NCI-H2227 (cell line): ENCODE measurements at regions not wholly inside any gene's neighbourhood (a gene's known extent, or its start where the extent isn't known, plus 50 kb on each side); places are given as distances from the start of the nearest gene placed in this dataset.

Experiments used
- DNase-seq: peaks from one replicate; lab custom pipeline; 2025; ENCODE audit not compliant: unreplicated experiment; lab: John Stamatoyannopoulos, UW

GRCh38 chr17:13973960-13974651 lies 95.2 kb upstream of the COX10 start:
- no peak for DNase-seq

- no peak for DNase-seq
These were observed 91.5 kb upstream of the COX10 start for GRCh38 chr17:13977837-13978236.

GRCh38 chr17:13978478-13978877 lies 90.8 kb upstream of the COX10 start:
- no peak for DNase-seq

- DNase-seq: no peak
These were observed 87.4 kb upstream of the COX10 start for GRCh38 chr17:13981881-13982280.

GRCh38 chr17:13984956-13985355 lies 84.3 kb upstream of the COX10 start:
- no peak for DNase-seq

- no peak for DNase-seq
These were observed 82.4 kb upstream of the COX10 start for GRCh38 chr17:13986855-13987254.

GRCh38 chr17:13989138-13989537 lies 80.2 kb upstream of the COX10 start:
- no peak for DNase-seq

- DNase-seq: no peak
These were observed 76.2 kb upstream of the COX10 start for GRCh38 chr17:13993106-13993505.

GRCh38 chr17:13994050-13994449 lies 75.3 kb upstream of the COX10 start:
- no peak for DNase-seq

- peak; percentile 26 for DNase-seq
These were observed 73.4 kb upstream of the COX10 start for GRCh38 chr17:13995856-13996271.

GRCh38 chr17:13996276-13996675 lies 73.0 kb upstream of the COX10 start:
- DNase-seq: no peak

- no peak for DNase-seq
These were observed 72.6 kb upstream of the COX10 start for GRCh38 chr17:13996748-13997147.

- no peak for DNase-seq
These were observed 64.2 kb upstream of the COX10 start for GRCh38 chr17:14004927-14005620.

GRCh38 chr17:14006249-14006942 lies 62.9 kb upstream of the COX10 start:
- no peak for DNase-seq

GRCh38 chr17:14007951-14008350 lies 61.4 kb upstream of the COX10 start:
- DNase-seq: no peak

- no peak for DNase-seq
These were observed 58.1 kb upstream of the COX10 start for GRCh38 chr17:14011036-14011692.

GRCh38 chr17:14011740-14012405 lies 57.4 kb upstream of the COX10 start:
- DNase-seq: no peak

- DNase-seq: no peak
These were observed 54.6 kb upstream of the COX10 start for GRCh38 chr17:14014657-14015056.

GRCh38 chr17:14015271-14015670 lies 54.0 kb upstream of the COX10 start:
- no peak for DNase-seq

- DNase-seq: no peak
These were observed 52.4 kb upstream of the COX10 start for GRCh38 chr17:14016858-14017257.
